ENCODE measurements at regions not wholly inside any gene's neighbourhood (a gene's known extent, or its start where the extent isn't known, plus 50 kb on each side); places are given as distances from the start of the nearest gene placed in this dataset.
A peak's percentile ranks its signal among the peaks of the same experiment; 100 is the strongest.

- Histone ChIP-seq H3K4me3 (ENCODE audit: low read depth in 1 of 3, low read length in 3 of 3) (no peak overlapping the region), H3K4me1 (ENCODE audit: control insufficient read depth in 4 of 4, insufficient read depth in 4 of 4, low read length in 3 of 4) (peaks cover 1 to 20% (median 11%) of the 10 kb centered on the region in 4 donors), H3K27ac (ENCODE audit: low read depth in 1 of 2, low read length in 2 of 2) (no peak overlapping the region), H3K9ac (ENCODE audit: low read depth in 1 of 2, low read length in 2 of 2) (no peak overlapping the region), H3K36me3 (ENCODE audit: control insufficient read depth in 4 of 4, insufficient read depth in 3 of 4, low read depth in 1 of 4, low read length in 3 of 4) (no peaks in the 10 kb centered on the region), H3K9me3 (ENCODE audit: control insufficient read depth in 4 of 4, low read length in 3 of 4) (no peaks in the 10 kb centered on the region), H3K27me3 (ENCODE audit: control insufficient read depth in 4 of 4, insufficient read depth in 4 of 4, low read length in 3 of 4) (no peaks in the 10 kb centered on the region)
- TF ChIP-seq RXRA (IDR thresholded peaks at IDR 0.05), result peak; percentile 60 to 73
- no peak for TF ChIP-seq GABPA (IDR thresholded peaks at IDR 0.05 in 1 of 2, conservative IDR thresholded peaks at IDR 0.05 in 1 of 2)
- WGBS, result 97% methylated on average over 1 of the region's 1 CpG
- no peak for DNase-seq (ENCODE audit: low spot score)
Measured at GRCh38 chr1:111556325-111557037, 53.0 kb upstream of the ADORA3 start.

GRCh38 chr1:111559736-111560279 lies 56.4 kb upstream of the ADORA3 start:
- H3K4me1 ChIP-seq (ENCODE audit: control insufficient read depth in 4 of 4, insufficient read depth in 4 of 4, low read length in 3 of 4), result peaks cover 4 to 32% (median 20%) of the 10 kb centered on the region in 4 donors
- DNase-seq (ENCODE audit: low spot score), result no peak
- no peaks in the 10 kb centered on the region for H3K36me3 ChIP-seq (ENCODE audit: control insufficient read depth in 4 of 4, insufficient read depth in 3 of 4, low read depth in 1 of 4, low read length in 3 of 4)
- no peaks in the 10 kb centered on the region for H3K9me3 ChIP-seq (ENCODE audit: control insufficient read depth in 4 of 4, low read length in 3 of 4)
- H3K9ac ChIP-seq (ENCODE audit: low read depth in 1 of 2, low read length in 2 of 2), result no peak overlapping the region
- no peak for TF ChIP-seq EGR1 (IDR thresholded peaks at IDR 0.05; ENCODE audit: low read depth in 2 of 2)
- TF ChIP-seq RXRA (IDR thresholded peaks at IDR 0.05), result peak in 1 of 2 donors; percentile 66
- peak; percentile 9 to 66 for TF ChIP-seq HNF4A (conservative IDR thresholded peaks at IDR 0.05)
- 31% methylated on average over 3 of the region's 3 CpGs for WGBS
- no peak overlapping the region for H3K4me3 ChIP-seq (ENCODE audit: low read depth in 1 of 3, low read length in 3 of 3)
- H3K27ac ChIP-seq (ENCODE audit: low read depth in 1 of 2, low read length in 2 of 2), result peak overlapping the region in 1 of 2 donors; percentile 41
- no peaks in the 10 kb centered on the region for H3K27me3 ChIP-seq (ENCODE audit: control insufficient read depth in 4 of 4, insufficient read depth in 4 of 4, low read length in 3 of 4)

GRCh38 chr1:111561328-111561727 lies 57.9 kb upstream of the ADORA3 start:
- DNase-seq (ENCODE audit: low spot score), result no peak
- H3K4me1 ChIP-seq (ENCODE audit: control insufficient read depth in 4 of 4, insufficient read depth in 4 of 4, low read length in 3 of 4), result peaks cover 4 to 35% (median 24%) of the 10 kb centered on the region in 4 donors
- no peak overlapping the region for H3K9ac ChIP-seq (ENCODE audit: low read depth in 1 of 2, low read length in 2 of 2)
- H3K27ac ChIP-seq (ENCODE audit: low read depth in 1 of 2, low read length in 2 of 2), result peak overlapping the region; percentile 48 to 49
- no peaks in the 10 kb centered on the region for H3K36me3 ChIP-seq (ENCODE audit: control insufficient read depth in 4 of 4, insufficient read depth in 3 of 4, low read depth in 1 of 4, low read length in 3 of 4)
- TF ChIP-seq YY1 (IDR thresholded peaks at IDR 0.05) (peak; percentile 52), HNF4G (IDR thresholded peaks at IDR 0.05) (peak; percentile 79), CTCF (IDR thresholded peaks at IDR 0.05; ENCODE audit: low read depth, low read length, missing input control) (no peak), SP1 (IDR thresholded peaks at IDR 0.05) (peak; percentile 78), MAX (IDR thresholded peaks at IDR 0.05) (peak; percentile 94), GABPA (IDR thresholded peaks at IDR 0.05 in 1 of 2, conservative IDR thresholded peaks at IDR 0.05 in 1 of 2) (peak in 1 of 2 donors; percentile 57), HNF4A (conservative IDR thresholded peaks at IDR 0.05) (peak; percentile 94 to 96), NR2F2 (IDR thresholded peaks at IDR 0.05) (peak; percentile 96), ZBTB33 (IDR thresholded peaks at IDR 0.05) (peak; percentile 82), ATF3 (IDR thresholded peaks at IDR 0.05) (peak; percentile 53), EGR1 (IDR thresholded peaks at IDR 0.05; ENCODE audit: low read depth in 2 of 2) (peak in 1 of 2 donors; percentile 77), FOXA1 (IDR thresholded peaks at IDR 0.05) (no peak), FOXA2 (IDR thresholded peaks at IDR 0.05) (peak; percentile 72), REST (IDR thresholded peaks at IDR 0.05) (peak; percentile 56), TAF1 (conservative IDR thresholded peaks at IDR 0.05) (no peak), JUND (IDR thresholded peaks at IDR 0.05) (peak in 1 of 2 donors; percentile 37), RAD21 (IDR thresholded peaks at IDR 0.05) (peak; percentile 44 to 50), RXRA (IDR thresholded peaks at IDR 0.05) (peak; percentile 94 to 97)
- H3K27me3 ChIP-seq (ENCODE audit: control insufficient read depth in 4 of 4, insufficient read depth in 4 of 4, low read length in 3 of 4), result no peaks in the 10 kb centered on the region
- 20% methylated on average over 4 of the region's 4 CpGs for WGBS
- no peaks in the 10 kb centered on the region for H3K9me3 ChIP-seq (ENCODE audit: control insufficient read depth in 4 of 4, low read length in 3 of 4)
- H3K4me3 ChIP-seq (ENCODE audit: low read depth in 1 of 3, low read length in 3 of 3), result no peak overlapping the region

All from liver (tissue), 8 donors.